H54 (cell line): ENCODE measurements at regions not wholly inside any gene's neighbourhood (a gene's known extent, or its start where the extent isn't known, plus 50 kb on each side); places are given as distances from the start of the nearest gene placed in this dataset.
"Not testable (repeated sequence)": the region's sequence is repeated elsewhere in the genome, so short reads cannot be mapped to it uniquely, and the experiment has no call there.

Experiments used
- DNase-seq: peaks from one replicate; pipeline ENCODE4 v3.0.0; 2011; ENCODE audit warnings: low spot score, mixed read lengths; ENCODE audit not compliant: insufficient read length
- FAIRE-seq: peaks from 3 replicates; lab custom pipeline; 2011; peaks lifted over from hg19 to GRCh38; lab: Jason Lieb, UNC
- POLR2A ChIP-seq: IDR thresholded peaks from 2 replicates; pipeline ENCODE4 v1.6.1; 2011; ENCODE audit warnings: low read depth, mild to moderate bottlenecking, low read length

DNA sequence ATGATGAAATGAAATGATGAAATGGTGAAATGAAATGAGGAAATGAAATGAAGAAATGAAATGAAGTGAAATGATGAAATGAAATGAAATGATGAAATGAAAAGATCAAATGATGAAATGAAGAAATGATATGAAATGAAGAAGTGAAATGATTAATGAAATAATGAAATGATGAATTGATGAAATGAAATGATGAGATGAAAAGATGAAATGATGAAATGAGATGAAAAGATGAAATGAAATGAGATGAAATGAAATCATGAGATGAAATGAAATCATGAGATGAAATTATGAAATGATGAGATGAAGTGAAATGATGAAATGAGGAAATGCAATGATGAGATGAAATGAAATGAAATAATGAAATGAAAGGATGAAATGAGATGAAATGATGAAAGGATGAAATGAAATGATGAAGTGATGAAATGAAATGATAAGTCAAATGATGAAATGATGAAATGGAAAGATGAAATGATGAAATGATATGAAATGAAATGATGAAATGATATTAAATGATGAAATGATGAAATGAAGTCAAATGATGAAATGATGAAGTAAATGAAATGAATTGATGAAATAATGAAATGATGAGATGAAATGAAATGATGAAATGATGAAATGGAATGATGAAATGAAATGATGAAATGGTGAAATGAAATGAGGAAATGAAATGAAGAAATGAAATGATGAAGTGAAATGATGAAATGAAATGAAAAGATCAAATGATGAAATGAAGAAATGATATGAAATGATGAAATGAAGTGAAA lies 220.9 kb upstream of the VKORC1L1 start:
- DNase-seq, FAIRE-seq: not testable (repeated sequence)

DNA sequence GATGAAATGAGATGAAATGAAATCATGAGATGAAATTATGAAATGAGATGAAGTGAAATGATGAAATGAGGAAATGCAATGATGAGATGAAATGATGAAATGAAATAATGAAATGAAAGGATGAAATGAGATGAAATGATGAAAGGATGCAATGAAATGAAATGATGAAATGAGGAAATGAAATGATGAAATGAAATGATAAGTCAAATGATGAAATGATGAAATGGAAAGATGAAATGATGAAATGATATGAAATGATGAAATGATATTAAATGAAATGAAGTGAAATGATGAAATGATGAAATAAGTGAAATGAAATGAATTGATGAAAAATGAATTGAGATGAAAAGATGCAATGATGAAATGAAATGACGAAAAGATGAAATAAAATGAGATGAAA lies 220.2 kb upstream of the VKORC1L1 start:
- FAIRE-seq: not testable (repeated sequence)

DNA sequence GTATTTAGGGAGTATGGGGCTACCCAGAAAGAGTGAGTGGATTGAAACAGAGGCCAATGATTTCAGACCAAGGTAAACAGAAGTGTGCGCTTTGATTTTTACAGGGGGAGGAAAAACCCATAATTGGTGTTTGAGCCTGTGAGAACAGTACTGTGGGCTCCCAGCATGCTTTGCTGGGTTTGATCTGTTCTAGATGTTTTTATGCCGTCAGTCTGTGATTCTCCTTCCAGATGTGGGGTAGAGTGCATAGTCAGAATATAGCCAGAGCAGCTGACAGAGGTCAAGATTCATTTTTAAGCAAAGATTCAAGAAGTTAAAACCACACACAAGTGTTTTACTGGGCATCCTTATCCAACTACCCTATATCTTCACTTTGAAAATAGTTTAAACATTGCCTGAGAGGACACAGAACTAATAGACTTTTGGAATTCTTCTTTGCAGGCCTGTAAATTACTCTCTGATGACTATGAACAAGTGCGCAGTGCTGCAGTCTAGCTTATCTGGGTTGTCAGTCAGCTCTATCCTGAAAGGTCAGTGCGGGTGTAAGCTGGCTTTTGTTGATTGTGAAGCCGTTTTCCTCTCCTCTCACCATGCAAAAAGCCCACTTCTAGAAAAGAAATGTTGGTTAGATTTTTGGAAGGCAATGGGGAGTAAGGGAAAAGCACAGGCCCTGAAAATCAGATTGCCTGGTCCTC lies 216.2 kb upstream of the VKORC1L1 start:
- not testable (repeated sequence) for DNase-seq, FAIRE-seq

More for the DNA sequence above, 220.2 kb upstream of the VKORC1L1 start:
- not testable (repeated sequence) for DNase-seq

DNA sequence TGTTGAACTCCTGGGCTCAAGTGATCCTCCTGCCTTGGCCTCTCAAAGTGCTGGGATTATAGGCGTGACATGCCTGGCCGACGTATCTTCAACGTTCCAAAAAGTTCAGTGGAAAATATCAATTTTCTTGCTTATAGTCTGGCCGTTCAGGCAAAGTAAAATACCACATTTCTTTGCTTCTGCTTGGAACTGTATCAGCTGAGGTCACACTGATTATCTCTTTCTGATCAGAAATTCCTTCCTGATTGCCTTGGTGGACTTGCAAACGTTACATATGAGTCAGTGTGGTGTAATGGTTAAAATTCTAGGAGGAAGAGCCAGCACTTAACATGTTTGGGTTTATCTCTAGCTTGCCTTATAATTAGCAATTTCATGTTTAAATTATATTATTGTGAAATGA lies 189.5 kb upstream of the VKORC1L1 start:
- not testable (repeated sequence) for DNase-seq, FAIRE-seq

DNA sequence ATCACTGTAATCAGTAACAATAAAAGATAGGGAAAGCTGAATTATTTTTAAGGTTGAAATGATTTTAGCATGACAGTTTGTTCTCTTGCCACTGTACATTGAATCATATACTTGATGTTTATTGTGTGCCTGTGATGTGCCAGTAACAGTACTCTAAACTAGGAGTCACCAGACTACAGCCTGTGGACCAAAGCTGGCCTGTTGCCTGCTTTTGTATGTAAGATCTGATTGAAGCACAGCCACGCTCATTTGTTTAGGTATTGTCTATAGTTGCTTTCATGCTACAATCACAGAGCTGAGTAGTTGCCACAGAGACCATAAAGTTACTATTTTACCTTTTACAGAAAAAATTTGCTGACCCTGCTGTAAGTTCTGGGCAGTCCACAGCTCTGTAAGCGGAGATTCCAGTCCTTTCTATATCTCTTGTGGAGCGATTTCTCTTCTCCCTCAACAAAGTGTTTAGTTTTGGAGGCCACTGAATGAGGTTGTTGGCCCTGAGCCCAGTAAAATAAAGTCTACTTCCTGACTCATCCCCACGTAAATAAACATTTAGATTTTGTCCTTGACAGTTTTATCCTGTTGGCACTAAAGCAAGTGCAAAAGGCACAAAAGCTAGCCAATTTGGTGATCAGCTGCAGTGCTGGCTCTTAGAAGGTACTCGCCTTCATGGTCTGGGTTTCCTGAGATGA lies 173.7 kb upstream of the VKORC1L1 start:
- DNase-seq: not testable (repeated sequence)
- peak; percentile 11 for FAIRE-seq

DNA sequence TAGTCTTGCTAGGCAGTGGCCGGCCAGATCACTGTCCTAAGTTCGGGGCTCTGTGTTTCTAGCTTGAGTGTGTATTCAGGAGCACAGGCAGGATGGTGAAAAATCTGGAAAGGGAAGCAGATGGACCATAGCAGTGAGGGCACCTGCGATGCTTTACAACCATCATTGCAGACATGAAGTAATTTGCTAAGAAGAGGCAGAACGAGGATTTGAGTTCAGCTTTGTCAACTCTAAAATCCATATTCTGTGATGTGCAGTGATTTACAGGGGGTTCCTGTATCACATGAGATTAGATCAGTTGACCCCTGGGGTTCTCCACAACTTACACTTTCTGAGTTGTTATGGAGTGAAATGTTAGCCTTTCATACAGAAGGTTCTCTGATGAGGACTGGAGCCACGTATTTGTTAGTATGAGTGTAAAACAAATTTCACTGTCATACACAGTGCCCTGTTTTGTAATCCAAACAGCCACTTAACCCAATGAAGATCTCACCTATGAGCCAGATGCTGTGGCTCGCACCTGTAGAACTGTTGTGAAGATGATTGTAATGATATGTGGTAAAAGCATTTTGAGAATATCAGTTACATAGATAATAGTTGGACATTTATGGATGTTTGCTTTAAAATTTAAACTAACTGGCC lies 173.0 kb upstream of the VKORC1L1 start:
- not testable (repeated sequence) for DNase-seq, FAIRE-seq

DNA sequence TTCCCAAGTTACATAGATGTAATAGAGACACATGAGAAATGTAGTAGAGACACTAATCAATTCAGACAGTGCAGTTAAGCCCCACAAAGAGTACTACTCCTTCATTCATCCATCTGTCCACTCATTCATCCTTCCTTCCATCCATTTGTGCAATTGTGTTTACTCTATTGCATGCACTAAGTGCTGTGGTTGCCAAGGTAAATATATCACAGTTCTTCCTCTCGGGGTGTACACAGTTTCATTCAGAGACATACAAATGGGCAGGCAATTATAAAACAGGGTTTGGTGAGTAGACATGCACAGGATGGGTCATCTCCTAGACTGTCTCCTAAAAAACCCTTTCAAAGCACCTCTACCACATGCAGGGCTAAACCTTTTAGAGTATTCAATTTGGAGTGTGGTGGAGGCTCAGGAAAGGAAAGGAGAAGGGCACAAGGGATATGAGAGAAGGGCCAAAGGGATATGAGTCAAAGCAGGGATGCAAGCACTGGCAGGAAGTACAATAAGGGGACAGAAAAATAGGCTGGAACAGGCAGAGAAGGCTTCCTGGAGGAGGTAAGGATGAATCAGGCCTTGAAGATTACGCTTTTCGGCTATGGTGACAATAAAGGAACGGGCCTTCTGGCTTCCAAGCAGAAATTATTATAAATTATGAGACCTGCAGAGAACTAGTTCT lies 153.6 kb upstream of the VKORC1L1 start:
- DNase-seq, FAIRE-seq: not testable (repeated sequence)

DNA sequence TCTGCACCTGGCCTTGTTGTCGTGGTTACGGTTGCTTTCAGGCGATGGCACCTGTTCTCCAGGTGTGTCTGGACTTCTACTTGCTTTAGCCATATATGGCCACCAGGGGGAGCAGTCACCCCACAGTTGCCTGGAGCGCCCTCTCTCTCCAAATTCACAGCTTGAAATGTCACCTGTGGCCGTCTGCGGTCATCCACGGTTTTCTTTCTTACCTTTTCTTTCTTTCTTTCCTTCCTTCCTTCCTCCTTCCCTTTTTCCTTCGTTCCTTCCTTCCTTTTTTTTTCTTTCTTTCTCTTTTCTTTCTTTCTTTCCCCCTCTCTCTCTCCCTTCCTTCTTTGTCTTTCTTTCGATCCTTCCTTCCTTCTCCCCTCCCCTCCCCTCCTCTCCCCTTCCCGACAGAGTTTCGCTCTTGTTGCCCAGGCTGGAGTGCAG lies 150.5 kb upstream of the VKORC1L1 start:
- no peak for DNase-seq
- no peak for TF ChIP-seq POLR2A
- FAIRE-seq: no peak

DNA sequence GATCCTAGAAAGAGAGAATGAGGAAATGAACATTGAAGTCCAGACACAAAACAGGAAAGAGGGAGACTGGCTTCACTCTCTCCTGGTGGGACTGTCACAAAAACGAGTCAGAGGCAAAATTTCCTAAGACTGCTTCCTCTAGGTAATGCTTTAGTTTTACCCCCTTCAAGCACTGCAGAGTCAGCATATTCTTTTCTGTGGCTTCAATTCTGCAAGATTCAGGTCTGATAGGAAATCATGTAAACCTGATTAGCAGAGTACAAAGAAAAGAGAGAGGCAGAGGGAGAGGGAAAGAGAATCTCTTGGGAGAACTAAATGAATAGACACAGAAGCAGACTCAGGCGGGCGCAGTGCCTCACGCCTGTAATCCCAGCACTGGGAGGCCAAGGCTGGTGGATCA lies 145.7 kb upstream of the VKORC1L1 start:
- not testable (repeated sequence) for DNase-seq, FAIRE-seq

DNA sequence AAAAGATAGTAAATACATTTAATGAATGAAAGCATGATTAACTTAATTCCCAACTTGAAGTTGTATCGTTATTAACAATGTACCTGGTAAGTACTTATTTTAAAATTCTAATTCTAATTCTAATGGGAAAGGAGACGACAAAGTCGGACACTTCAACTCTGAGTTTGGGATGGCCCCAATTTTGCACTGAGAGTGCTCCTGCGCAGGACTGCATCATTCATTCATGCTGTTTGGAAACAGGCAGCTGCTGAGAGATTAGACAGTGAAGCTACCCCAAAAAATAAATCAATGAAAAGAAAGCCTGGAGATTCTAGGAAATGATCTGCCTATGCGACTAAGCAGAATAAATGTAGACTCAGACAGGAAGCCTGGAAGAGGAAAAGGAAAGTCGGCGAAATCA lies 141.7 kb upstream of the VKORC1L1 start:
- TF ChIP-seq POLR2A: no peak
- DNase-seq: no peak
- no peak for FAIRE-seq

DNA sequence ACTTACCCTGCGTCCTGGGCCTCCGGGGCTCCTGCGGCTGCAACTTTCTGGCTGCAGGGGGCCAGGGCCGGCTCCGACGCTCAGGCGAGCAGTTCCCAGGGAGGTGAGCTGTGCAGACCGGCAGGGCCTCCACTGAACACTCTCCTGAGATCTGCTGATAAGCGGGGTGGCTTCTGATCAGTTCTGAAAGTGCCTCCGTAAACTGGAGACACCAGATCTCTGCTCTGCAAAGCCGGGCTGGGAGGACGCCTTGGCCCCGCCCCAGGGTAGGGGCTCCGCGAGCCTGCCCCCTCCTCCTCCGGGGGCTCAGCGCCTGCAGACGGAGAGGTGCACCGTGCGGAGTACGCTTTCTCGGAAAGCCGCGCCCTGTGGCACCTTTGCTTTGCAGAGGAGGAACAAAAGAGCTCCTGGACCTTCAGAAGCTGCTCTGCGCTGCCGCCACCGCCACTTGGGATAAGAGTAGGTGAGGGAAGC lies 141.3 kb upstream of the VKORC1L1 start:
- FAIRE-seq (no peak), DNase-seq (no peak)
- TF ChIP-seq POLR2A: no peak

DNA sequence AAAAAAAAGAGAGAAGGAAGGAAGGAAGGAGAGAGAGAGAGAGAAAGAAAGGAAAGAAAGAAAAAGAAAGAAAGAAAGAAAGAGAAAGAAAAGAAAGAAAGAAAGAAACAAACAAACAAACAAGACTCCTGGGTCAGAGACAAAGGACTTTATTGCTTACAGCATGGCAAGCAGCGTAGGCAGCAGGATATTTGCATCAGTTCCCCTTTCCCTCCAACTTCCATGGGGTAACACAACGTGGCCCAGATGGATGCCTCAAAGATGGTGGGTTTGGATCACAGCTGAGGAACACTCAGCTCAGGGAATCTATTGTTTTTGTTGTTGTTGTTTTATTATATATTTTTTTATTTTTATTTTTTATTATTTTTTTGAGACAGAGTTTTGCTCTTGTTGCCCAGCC lies 128.5 kb upstream of the VKORC1L1 start:
- FAIRE-seq (no peak), DNase-seq (no peak)
- TF ChIP-seq POLR2A: no peak

DNA sequence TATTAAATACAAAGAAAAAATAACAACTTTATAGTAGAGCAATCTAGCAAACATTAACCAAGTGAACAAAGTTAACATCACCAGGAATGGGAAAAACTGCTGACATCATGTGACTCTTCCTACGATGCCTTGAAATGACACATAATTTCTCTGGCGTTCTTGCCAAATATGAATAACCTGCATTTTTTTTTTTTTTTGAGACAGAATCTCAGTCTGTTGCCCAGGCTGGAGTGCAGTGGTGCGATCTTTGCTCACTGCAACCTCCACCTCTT lies 126.5 kb upstream of the VKORC1L1 start:
- no peak for TF ChIP-seq POLR2A
- DNase-seq: no peak
- FAIRE-seq: no peak

DNA sequence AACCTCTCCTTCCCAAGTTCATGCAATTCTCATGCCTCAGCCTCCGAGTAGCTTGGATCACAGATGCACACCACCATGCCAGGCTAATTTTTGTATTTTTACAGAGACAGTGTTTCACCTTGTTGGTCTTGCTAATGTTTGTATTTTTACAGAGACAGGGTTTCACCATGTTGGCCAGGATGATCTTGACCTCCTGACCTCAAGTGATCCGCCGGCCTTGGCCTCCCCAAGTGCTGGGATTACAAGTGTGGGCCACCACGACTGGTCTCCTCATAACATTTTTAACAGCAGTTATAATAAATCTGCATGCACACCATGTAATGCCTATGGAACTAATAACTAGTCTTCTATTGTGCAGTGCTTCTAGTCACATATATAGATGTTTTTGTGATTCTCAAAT lies 123.8 kb upstream of the VKORC1L1 start:
- TF ChIP-seq POLR2A: no peak
- DNase-seq (no peak), FAIRE-seq (no peak)
